GM21360 (cell line): ENCODE measurements at regions not wholly inside any gene's neighbourhood (a gene's known extent, or its start where the extent isn't known, plus 50 kb on each side); places are given as distances from the start of the nearest gene placed in this dataset.

ENCODE experiments used
- ATAC-seq: cut with Tn5 transposase; IDR thresholded peaks from one replicate; pipeline ENCODE4 v1.9.1; 2021; ENCODE audit warnings: mild to moderate bottlenecking, moderate library complexity; ENCODE audit not compliant: unreplicated experiment

- ATAC-seq, result no peak
These were observed 382.0 kb downstream of the SFMBT2 start for GRCh38 chr10:7028809-7029166.

DNA sequence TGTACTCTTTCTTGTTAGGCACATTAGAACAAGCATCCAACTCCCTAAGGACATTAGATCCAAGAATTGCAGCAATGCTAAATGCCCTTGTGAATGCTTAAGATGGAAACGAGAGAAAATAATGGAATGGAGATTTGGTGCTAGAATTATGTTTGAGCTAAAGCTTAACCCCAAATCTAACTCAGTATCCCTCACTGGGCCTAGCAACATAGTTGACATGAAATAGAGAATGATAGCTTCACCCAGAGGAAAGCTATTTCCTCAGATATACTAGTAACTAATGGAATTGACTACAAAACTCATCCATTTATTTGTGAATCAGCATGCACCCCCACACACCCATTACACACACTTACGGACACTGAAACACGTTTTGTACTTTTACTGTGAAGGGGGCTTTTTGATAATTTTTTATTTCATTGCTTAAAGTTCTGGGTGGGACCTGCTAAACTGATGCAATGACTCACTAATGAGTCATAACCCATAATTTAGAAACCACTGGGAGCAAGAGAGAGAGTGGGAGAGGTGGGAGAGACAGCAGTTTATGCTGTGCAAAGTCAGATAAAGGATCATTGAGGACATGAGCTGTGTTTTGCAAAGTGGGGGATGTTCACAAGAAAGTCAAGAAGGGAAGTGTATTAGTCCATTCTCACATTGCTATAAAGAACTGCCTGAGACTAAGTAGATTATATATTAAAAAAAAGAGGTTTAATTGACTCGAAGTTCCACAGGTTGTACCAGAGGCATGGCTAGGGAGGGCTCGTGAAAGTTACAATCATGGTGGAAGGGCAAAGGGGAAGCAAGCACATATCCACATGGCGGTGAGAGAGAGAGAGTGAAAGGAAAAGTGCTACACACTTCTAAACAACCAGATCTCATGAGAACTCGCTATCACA is 382.7 kb downstream of the SFMBT2 start:
- no peak for ATAC-seq

- no peak for ATAC-seq
These were observed 383.5 kb downstream of the SFMBT2 start for GRCh38 chr10:7027237-7027912.

- ATAC-seq, result no peak
These were observed 384.0 kb downstream of the SFMBT2 start for GRCh38 chr10:7026818-7027217.

DNA sequence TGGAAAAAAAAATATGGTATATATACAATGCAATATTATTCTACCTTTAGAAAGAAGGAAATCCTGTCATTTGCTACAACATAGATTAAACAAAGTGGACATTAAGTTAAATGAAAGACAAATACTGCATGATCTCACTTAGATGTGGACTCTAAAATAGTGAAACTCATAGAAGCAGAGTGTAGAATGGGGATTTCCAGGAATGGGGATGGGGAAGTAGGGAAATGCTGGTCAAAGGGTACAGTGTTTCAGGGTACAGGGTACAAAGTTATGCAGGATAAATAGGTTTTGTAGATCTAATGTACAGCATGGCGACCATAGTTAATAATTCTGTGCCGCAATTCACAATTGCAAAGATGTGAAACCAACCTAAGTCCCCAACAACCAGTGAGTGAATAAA is 385.5 kb downstream of the SFMBT2 start:
- no peak for ATAC-seq

- ATAC-seq, result no peak
These were observed 395.4 kb downstream of the SFMBT2 start for GRCh38 chr10:7015457-7015856.

GRCh38 chr10:7014721-7015120 is 396.1 kb downstream of the SFMBT2 start:
- ATAC-seq, result no peak

GRCh38 chr10:7011994-7012393 is 398.8 kb downstream of the SFMBT2 start:
- no peak for ATAC-seq

GRCh38 chr10:7008645-7009044 is 402.2 kb downstream of the SFMBT2 start:
- no peak for ATAC-seq

- no peak for ATAC-seq
These were observed 403.1 kb downstream of the SFMBT2 start for GRCh38 chr10:7007600-7008190.

DNA sequence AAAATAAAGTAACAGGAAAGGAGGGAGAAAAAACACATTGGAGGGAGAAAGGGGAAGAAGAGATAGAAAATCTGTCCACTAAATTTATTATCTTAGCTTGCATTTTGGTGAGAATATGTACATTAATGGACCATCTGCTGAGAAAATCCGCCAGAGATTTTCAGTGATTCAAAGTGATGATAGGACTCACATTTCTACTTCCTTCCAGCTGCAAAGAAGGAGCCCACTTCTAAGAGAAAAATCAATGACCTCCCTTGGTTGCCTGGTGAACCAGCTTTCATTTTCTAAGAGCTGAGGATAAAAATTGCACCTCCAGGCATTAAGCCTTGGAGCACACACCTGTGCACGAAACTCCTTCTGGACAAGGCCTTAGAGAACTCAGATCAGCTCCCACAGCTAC is 404.3 kb downstream of the SFMBT2 start:
- no peak for ATAC-seq

GRCh38 chr10:7003831-7004395 is 406.9 kb downstream of the SFMBT2 start:
- ATAC-seq, result no peak

GRCh38 chr10:7000061-7000460 is 410.8 kb downstream of the SFMBT2 start:
- ATAC-seq, result no peak

- ATAC-seq, result no peak
These were observed 411.5 kb downstream of the SFMBT2 start for GRCh38 chr10:6999232-6999925.

- no peak for ATAC-seq
These were observed 413.3 kb downstream of the SFMBT2 start for GRCh38 chr10:6997509-6997908.

DNA sequence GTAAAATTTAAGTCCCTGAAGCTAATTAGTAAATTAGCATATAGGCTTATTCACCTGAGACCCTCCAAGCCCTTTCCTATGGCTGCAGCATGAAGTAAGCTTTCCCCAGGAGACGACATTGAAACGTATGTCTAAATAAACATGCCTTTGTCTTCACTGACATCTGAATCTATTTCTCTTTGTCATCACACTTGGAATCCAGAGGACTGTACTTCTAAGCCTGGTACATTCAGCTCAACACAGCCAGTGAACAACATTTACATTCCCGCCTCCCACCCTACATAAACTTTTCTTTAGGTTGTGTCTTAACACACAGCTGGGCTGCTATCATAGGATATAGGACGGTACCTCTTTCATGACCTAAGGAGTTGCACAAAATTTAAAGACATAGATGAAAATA is 414.4 kb downstream of the SFMBT2 start:
- ATAC-seq, result no peak

DNA sequence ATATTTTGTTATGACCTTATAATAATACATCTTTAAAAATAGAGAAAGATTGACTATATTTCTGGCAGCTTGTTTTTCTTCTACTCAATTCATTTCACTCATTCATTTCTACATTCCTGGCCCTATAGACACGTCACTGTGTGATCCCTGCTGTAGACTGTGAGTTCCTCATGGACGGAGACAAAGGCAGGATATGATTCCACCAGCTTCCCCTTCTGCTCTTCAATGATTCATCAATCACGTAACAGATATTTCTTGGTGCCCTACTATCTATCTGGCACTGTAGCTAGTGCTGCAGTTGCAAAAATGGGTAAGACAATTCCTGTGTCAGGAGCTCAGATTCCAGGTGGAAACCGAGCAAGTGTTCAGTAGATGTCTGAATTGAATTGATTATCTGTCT is 415.0 kb downstream of the SFMBT2 start:
- no peak for ATAC-seq

- ATAC-seq, result no peak
These were observed 415.3 kb upstream of the PRKCQ start for GRCh38 chr10:6995341-6995740.

DNA sequence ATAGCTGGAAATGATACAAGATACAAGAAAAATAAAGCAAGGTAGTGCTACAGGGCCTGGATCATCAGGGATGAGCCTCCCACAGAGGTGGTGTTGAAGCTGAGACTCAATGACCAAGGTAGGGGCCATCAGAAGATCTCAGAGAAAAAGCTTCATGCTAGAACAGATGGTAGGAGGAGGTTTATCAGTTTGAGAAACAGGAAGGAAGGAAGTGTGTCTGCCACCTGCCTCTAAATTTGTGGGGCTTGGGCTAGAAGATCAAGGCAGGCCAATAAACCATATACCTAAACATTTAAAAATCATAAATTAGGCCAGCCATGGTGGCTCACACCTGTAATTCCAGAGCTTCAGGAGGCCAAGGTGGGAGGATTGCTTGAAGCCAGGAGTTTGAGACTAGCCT is 410.8 kb upstream of the PRKCQ start:
- no peak for ATAC-seq

GRCh38 chr10:6988654-6989053 is 408.6 kb upstream of the PRKCQ start:
- ATAC-seq, result no peak

DNA sequence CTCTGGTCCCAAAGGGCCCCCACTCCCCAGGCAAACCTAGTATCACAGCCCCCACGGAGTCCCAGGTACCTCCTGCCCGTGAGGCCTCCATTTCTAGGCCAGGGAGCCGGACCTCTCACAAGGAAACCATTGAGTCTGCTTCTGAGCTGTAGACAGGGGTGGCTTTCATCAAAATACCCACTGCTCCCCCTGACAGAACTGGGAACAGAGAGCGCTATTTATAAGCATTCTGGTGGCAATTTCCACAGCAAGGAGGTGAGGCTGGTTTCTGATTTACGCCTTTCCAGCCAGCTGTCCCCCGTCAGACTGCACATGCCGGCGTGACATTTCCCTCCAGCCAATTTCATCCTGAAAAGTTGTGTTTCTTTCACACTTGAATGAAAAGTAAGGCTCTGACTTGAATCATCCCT is 407.5 kb upstream of the PRKCQ start:
- ATAC-seq, result no peak
